ENCODE measurements at regions not wholly inside any gene's neighbourhood (a gene's known extent, or its start where the extent isn't known, plus 50 kb on each side); places are given as distances from the start of the nearest gene placed in this dataset.

DNA sequence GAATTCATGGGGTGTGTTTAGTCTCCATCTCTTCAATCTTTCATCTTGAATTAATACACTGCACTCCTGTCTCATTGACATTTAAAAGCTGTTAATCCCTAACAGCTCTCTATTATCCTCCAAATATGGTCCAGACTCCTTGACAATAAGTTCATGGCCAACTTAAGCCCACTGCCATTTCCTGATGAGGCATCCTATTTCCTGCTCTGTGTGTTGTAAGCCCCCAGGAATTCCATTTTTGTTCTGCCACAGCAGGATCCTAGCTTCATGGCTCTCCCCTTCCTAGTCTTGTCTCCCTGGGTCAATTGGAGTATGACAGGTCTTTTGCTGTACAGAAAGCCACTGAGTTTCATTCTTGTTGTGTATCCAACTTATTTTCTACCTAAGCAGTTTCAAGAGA lies 218.8 kb downstream of the OTUD1 start:
- TF ChIP-seq POLR2AphosphoS5 (IDR thresholded peaks at IDR 0.05; ENCODE audit: low read length) (no peak), CTCF (IDR thresholded peaks at IDR 0.05 in 2 of 3, conservative IDR thresholded peaks at IDR 0.05 in 1 of 3; ENCODE audit: control insufficient read depth in 2 of 3, extremely low read depth in 1 of 3, insufficient read depth in 1 of 3, low read depth in 3 of 3, low read length in 3 of 3) (no peak), TAF1 (IDR thresholded peaks at IDR 0.05; ENCODE audit: borderline replicate concordance, low read depth, low read length) (no peak), EZH2 (IDR thresholded peaks at IDR 0.05; ENCODE audit: borderline replicate concordance, control insufficient read depth, low read depth, low read length) (no peak), KAT2A (conservative IDR thresholded peaks at IDR 0.05; ENCODE audit: control insufficient read depth, low read depth, low read length) (no peak), EP300 (IDR thresholded peaks at IDR 0.05; ENCODE audit: borderline replicate concordance in 1 of 2, control insufficient read depth in 1 of 2, low read depth in 2 of 2, low read length in 2 of 2) (no peak)
- TF ChIP-seq, protein P1, sequence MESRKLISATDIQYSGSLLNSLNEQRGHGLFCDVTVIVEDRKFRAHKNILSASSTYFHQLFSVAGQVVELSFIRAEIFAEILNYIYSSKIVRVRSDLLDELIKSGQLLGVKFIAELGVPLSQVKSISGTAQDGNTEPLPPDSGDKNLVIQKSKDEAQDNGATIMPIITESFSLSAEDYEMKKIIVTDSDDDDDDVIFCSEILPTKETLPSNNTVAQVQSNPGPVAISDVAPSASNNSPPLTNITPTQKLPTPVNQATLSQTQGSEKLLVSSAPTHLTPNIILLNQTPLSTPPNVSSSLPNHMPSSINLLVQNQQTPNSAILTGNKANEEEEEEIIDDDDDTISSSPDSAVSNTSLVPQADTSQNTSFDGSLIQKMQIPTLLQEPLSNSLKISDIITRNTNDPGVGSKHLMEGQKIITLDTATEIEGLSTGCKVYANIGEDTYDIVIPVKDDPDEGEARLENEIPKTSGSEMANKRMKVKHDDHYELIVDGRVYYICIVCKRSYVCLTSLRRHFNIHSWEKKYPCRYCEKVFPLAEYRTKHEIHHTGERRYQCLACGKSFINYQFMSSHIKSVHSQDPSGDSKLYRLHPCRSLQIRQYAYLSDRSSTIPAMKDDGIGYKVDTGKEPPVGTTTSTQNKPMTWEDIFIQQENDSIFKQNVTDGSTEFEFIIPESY (IDR thresholded peaks at IDR 0.05) = no peak

Data from GM12878 (cell line).